ENCODE measurements at regions not wholly inside any gene's neighbourhood (a gene's known extent, or its start where the extent isn't known, plus 50 kb on each side); places are given as distances from the start of the nearest gene placed in this dataset.

- DNase-seq: no peak
Measured at GRCh38 chr5:35477911-35478310, 139.8 kb upstream of the SPEF2 start.

GRCh38 chr5:35477321-35477720, 140.3 kb upstream of the SPEF2 start:
- DNase-seq: no peak

DNA sequence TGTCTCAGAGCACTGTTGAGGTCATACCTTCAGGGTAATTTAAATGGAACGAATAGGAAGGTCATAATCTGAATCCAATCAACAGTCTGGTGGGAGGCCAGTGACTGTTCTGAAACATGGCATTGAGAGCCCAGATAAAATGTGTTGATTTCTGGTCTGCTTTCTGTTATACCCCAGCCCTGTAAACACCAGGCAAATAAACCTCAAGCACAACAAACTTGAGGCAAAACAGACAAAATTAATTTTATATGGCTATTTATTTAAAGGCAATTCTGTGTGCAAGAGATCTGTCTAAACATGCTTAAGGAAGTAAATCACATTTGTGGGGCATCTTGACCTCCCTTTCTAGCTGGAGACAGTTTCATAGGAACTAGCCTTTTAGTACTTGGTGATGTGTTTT, 140.9 kb upstream of the SPEF2 start:
- DNase-seq: no peak

- DNase-seq: no peak
Measured at GRCh38 chr5:35476036-35476435, 141.6 kb upstream of the SPEF2 start.

- no peak for DNase-seq
Measured at GRCh38 chr5:35473589-35473988, 144.1 kb upstream of the SPEF2 start.

- DNase-seq: no peak
Measured at GRCh38 chr5:35470866-35471265, 146.8 kb upstream of the SPEF2 start.

GRCh38 chr5:35468811-35469210, 148.9 kb upstream of the SPEF2 start:
- DNase-seq: no peak

DNA sequence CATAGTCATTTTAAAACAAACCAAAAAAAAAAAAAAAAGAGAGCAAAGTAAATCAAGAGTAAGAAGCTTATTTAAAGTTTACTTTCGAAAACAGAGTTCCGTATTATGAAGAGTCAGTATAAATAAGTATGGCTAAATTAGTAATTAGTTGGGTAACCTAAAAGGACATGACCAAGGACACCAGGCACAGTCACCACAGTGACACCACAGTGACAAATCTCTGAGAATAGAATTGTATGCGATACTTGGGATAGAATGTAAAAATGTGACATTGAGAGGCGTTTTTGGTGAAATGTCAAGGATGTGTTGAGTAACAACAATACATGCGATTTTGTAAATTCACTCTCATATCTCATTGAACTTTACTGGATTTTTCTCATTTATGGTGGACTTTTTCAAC, 150.9 kb upstream of the SPEF2 start:
- no peak for DNase-seq

DNA sequence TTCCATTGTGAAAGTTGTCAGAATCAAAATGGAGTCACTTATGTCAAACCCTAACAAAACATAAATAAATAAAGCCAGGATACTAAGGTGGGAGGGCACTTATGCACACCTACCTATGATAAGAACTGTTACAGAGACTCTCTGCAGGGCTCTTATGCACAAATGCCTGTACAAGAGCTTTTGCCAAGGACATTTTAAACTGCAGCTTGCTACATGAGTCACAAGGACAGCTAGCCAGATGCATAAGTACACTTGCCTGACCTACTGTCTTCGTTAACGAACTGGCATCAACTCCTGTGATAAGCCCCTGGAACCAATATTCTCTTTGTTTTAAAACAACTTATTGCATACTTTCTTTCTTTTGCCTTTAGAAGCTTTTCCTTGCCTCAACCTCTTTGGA, 152.9 kb upstream of the SPEF2 start:
- no peak for DNase-seq

DNA sequence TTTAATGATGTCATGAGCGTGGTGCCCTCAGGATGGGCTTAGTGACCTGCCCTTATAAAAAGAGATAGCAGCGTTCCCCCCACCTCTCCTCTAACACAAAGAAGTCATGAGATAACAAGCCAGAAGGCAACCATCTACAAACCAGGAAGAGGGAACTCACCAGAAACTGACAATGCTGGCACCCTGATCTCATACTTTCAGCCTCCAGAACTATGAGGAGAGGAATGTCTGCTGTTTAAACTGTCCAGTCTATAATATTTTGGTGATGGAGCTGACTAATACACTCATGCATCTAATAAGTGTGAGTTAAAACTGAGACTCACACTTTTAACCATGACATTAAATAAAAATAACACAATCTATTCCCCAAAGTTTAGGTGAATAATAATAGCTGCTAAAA, 156.1 kb upstream of the SPEF2 start:
- DNase-seq: no peak

DNA sequence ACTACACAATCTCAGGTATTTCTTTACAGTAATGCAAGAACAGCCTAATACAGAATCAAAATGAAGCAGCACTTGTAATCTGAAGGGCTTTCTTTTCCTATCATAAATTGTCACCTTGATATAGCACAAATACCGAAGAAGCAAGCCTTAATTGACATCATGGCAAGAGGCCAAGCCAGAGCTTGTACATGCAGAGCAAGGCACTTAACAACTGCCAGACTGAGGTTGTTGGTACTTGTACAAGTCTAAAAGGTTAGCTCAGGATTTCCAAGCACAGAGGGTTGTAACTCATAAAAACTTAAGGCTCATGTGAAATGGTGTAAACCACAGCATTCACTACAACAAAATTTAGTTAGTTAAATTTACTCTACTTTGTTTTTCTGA, 158.8 kb upstream of the SPEF2 start:
- no peak for DNase-seq

GRCh38 chr5:35457912-35458823, 159.5 kb upstream of the SPEF2 start:
- no peak for DNase-seq

GRCh38 chr5:35456506-35456905, 161.2 kb upstream of the SPEF2 start:
- no peak for DNase-seq

- no peak for DNase-seq
Measured at GRCh38 chr5:35454011-35454525, 163.6 kb upstream of the SPEF2 start.

DNA sequence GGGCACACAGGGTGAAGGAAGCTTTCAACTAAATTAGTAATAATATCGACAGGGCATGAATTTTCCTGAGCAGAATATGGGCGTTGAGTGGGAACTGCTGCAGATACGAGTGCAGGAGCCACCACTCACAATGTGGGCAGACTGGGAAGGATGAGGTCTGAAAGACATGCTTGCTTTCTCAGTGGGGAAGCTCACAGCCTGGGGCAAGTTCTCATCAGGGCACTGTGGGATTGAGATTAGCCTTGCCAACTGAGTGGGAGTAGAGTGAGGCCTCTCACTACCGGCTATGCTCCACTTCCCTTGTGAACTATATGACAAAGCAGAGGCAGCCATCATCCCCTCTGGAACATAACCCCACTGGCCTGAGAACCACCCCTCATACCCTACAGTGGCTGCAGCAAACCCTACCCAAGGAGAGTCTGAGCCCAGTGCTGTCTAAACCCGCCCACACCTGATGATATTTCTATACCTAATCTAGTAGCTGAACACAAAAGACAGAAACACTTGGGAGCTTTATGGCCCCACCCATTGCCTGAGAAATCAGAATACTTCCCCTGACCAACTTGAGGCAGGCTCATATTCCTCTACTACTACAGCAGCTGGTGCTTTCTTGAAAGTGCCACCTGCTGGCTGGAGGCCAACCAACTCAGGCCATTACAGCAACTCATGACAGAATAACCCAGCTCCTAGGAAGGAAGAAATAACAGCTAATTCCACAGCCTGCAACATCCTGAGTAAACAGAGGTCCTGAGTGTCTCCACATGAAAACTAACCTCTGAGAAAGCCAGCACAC, 173.7 kb upstream of the SPEF2 start:
- no peak for DNase-seq

DNA sequence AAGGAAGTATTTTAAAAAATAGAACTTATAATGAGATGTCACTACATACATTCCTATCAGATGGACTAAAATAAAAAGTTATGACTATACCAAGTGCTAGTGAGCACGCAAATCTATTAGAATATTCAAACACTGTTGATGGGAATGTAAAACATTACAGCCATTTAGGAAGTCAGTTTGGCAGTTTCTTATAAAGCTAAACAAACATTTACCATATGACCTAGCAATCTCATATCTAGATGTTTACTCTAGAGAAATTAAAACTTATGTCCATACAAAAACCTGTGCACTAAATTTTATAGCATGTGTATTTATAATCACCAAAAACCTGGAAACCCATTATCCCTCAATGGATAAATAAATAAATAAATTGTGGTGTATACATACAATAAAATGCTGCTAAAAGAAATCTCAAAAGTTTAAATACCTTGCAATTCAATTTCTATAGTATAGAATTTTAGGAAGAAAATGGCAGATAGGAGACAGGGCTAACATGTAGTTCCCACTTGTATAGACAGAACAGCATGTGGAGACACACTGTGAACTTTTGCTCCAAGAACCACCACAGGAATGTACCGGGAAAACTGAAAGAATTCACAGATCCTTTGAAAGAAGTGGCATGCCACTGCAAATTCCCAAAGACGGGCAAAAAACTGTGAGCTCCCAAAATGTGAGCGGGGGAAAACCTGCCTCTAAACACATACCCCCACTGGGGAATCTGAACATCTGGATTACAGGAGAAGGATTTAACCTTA, 174.6 kb upstream of the SPEF2 start:
- no peak for DNase-seq

DNA sequence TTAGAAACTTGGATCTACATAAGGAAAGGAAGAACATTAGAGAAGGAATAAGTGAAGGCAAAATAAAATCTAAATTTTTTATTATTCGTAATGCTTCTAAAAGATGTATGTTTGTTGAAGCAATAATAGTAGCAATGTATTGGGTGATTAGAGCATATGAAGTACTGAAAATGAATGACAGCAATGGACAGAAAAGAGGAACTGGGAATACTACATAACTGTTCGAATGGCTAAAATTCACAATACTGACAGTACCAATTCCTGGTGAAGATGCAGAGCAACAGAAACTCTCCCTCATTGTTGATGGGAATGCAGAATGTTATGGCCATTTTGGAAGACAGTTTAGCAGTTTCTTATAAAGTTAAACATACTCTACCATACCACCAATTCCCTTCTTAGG, 177.3 kb upstream of the SPEF2 start:
- no peak for DNase-seq

DNA sequence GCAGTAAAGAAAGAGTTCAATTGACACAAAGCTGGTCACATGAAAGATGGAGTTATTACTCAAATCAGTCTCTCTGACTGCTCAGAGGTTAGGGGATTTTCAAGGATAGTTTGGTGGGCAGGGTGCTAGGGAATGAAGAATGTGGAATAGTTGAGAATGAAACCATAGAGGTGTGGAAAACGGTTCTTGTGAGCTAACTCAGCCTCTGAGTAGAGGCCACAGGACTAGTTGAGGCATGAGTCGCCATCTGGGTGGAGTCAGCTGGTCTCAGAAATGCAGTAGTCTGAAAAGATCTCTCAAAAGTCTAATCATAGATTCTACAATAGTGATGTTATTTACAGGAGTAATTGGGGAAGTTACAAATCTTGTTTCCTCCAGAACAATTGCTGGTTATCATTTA, 178.9 kb upstream of the SPEF2 start:
- no peak for DNase-seq

DNA sequence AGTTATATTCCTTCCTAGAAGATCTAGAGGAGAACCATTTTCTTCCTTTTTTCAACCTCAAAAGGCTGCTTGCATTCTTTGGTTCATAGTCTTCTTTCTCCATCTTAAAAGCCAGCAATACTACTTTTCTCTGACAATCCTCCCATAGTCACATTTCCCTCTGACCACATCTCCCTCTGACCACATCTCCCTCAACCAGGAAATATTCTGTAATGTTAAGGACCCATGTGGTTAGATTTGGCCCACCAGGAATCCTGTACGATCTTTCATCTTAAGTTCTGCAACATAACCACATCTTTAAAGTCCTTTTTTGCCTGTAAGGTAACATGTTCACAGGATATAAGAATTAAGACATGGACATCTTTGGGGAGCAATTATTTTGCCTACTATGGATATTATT, 179.4 kb upstream of the SPEF2 start:
- no peak for DNase-seq

- no peak for DNase-seq
Measured at GRCh38 chr5:35436400-35437057, 181.1 kb upstream of the SPEF2 start.

DNA sequence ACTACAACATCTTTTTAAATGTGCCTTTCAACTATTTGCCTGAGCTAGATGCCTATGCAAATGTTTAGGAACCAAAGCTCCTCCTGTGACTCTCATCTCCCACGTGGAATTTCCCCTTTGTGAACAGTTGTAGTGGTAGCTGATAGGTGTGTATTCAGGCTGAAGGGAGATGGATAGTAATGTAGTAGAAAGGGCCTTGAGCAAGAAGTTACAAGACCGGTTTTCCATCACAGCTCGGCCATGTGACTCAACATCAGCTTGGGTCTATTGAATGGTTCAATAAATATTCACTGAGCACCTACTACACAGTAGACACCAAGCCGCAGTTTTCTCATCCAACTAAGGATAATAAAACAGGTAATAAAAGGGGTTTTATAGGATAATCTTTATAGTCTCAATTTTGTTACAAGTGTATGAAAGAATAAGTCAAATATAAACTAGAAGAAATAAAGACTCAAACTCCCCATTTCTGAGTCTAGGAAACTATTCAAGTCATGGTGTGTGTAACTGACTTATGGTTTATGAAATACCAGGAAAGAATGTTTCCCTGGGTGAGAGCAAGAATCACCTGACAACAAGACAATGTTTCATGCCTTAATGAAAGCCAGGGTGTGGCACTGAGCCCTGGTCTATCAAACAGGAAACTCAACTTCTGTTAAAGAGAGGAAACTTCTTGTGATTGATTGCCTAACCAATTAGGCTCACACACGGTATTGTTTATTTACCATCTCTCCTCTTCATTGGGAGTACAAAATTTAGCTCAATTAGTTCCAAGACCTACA, 187.1 kb upstream of the SPEF2 start:
- no peak for DNase-seq

GRCh38 chr5:35420200-35420599, 189.9 kb upstream of the PRLR start:
- no peak for DNase-seq
